Activated B cell treated with CpG ODN at 0.5 μM for 24 hours (primary cell): ENCODE measurements at regions not wholly inside any gene's neighbourhood (a gene's known extent, or its start where the extent isn't known, plus 50 kb on each side); places are given as distances from the start of the nearest gene placed in this dataset.

Experiments used
- ATAC-seq: fragments of 200-7000 bp; cut with Tn5 transposase; one replicate; pipeline ENCODE4 v1.10.0; 2021; ENCODE audit warnings: low read depth, mild to moderate bottlenecking, moderate library complexity
- CTCF ChIA-PET: fragments of 350-600 bp; sonication (Branson Sonifier 250); formaldehyde crosslinking; loops from one replicate; lab custom pipeline; 2021; ENCODE audit warnings: antibody characterized with exemption; lab: Charles Lee
- POLR2A ChIA-PET: fragments of 350-600 bp; sonication (Branson Sonifier 250); formaldehyde crosslinking; loops from one replicate; lab custom pipeline; 2021; ENCODE audit warnings: antibody characterized with exemption; lab: Charles Lee
- DNase-seq: peaks from one replicate; pipeline ENCODE4 v3.0.0; 2022
- H3K27ac Mint-ChIP-seq: one replicate; pipeline ENCODE4 v1.8.0; 2020; ENCODE audit warnings: mixed read lengths
- H3K27me3 Mint-ChIP-seq: one replicate; pipeline ENCODE4 v1.8.0; 2021; ENCODE audit warnings: mixed read lengths
- H3K36me3 Mint-ChIP-seq: one replicate; pipeline ENCODE4 v1.8.0; 2021; ENCODE audit warnings: low read depth, mixed read lengths
- H3K4me1 Mint-ChIP-seq: one replicate; pipeline ENCODE4 v1.8.0; 2021; ENCODE audit warnings: mixed read lengths
- H3K4me3 Mint-ChIP-seq: one replicate; pipeline ENCODE4 v1.8.0; 2020; ENCODE audit warnings: mild to moderate bottlenecking, mixed read lengths
- H3K9me3 Mint-ChIP-seq: one replicate; pipeline ENCODE4 v1.8.0; 2020; ENCODE audit warnings: mixed read lengths
- intact Hi-C: fragments of 100-400 bp; cut with micrococcal nuclease; formaldehyde crosslinking; loops from one replicate; pipeline ENCODE4 v1.15.1; 2024
- TF ChIP-seq, protein P1 (sequence below): fragments of 200-600 bp; IDR thresholded peaks from one replicate; pipeline ENCODE4 v1.8.0; 2022; ENCODE audit warnings: antibody characterized with exemption, mild to moderate bottlenecking

DNA sequence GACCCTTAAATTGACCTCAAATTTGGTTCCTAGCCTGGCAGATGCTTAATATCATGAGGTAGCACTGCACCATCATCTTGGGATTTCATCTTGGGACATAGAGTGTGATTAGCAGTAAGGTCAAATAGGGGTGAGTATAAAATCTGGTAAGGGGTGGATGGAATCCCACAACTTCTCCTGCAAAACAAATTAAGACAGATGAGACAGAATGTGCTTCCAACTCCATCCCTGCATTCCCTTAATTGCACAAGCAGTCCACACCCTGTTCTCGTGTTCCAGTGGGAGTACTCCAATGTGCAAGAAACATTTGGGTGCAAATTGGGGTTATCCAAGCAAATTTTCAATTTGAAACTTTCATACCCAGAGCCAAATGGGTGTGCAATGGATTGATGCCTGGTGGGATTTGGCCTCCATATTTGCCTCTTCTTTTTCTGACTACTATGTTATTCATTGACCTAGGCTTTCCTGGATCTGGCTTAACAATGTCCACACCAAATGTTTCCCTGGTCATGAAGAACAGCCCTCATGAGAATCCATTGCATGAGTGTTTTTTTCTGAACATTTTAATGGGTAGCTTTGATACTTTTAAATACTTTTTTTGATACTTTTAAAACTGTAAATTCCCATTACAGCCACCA lies 785.0 kb upstream of the TSPY4 start:
- no peaks in the 10 kb centered on the region for H3K9me3 Mint-ChIP-seq
- intact Hi-C loops: no loop called here
- CTCF ChIA-PET: no interaction called here
- no peak for ATAC-seq
- TF ChIP-seq, protein P1, sequence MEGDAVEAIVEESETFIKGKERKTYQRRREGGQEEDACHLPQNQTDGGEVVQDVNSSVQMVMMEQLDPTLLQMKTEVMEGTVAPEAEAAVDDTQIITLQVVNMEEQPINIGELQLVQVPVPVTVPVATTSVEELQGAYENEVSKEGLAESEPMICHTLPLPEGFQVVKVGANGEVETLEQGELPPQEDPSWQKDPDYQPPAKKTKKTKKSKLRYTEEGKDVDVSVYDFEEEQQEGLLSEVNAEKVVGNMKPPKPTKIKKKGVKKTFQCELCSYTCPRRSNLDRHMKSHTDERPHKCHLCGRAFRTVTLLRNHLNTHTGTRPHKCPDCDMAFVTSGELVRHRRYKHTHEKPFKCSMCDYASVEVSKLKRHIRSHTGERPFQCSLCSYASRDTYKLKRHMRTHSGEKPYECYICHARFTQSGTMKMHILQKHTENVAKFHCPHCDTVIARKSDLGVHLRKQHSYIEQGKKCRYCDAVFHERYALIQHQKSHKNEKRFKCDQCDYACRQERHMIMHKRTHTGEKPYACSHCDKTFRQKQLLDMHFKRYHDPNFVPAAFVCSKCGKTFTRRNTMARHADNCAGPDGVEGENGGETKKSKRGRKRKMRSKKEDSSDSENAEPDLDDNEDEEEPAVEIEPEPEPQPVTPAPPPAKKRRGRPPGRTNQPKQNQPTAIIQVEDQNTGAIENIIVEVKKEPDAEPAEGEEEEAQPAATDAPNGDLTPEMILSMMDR: no peak
- no peaks in the 10 kb centered on the region for H3K36me3 Mint-ChIP-seq
- no peak overlapping the region for H3K4me3 Mint-ChIP-seq
- no peak for DNase-seq
- no peak overlapping the region for H3K27ac Mint-ChIP-seq
- no peaks in the 10 kb centered on the region for H3K27me3 Mint-ChIP-seq
- POLR2A ChIA-PET: no interaction called here
- H3K4me1 Mint-ChIP-seq: no peaks in the 10 kb centered on the region

DNA sequence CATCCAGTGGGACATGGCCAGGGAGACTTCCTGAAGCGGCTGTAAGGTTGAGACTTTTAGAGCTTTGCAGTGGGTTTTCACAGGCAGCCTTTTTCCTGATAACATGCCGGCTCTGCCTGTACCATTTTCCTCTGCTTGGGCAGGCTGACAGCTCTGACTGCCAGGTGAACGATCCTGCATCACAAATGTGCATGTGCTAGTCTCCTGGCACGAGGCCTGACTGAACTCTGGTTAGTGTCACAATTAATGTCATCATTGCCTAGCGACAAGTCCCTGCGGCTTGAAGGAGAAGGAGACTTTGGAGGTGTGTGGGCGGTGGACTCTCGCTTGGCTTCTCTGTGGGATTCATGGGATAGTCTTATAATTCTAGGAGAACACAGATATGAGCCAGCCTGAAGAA lies 783.6 kb upstream of the TSPY4 start:
- intact Hi-C loops: no loop called here
- no peaks in the 10 kb centered on the region for H3K36me3 Mint-ChIP-seq
- DNase-seq (no peak), ATAC-seq (no peak)
- TF ChIP-seq, protein P1: no peak
- no peak overlapping the region for H3K4me3 Mint-ChIP-seq
- ChIA-PET CTCF (no interaction called here), POLR2A (no interaction called here)
- no peaks in the 10 kb centered on the region for H3K27me3 Mint-ChIP-seq
- H3K9me3 Mint-ChIP-seq: no peaks in the 10 kb centered on the region
- no peak overlapping the region for H3K27ac Mint-ChIP-seq
- no peaks in the 10 kb centered on the region for H3K4me1 Mint-ChIP-seq

DNA sequence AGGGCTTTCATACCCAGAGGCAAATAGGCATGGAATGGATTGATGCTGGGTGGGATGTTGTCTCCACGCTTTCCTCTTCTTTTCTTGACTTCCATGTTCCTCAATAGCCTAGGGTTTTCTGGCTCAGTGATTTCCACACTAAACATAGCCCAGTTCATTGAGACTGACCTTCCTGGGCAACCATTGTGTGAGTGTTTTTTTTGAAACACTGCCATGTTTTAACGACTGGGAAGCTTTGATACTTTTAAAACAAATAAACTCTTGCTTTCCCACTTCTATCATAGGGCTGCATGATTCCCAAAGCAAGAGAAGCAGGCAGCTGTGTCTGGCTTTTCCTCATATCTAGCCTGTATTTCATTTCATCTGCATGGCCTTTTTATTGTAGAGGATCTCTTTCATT lies 775.9 kb upstream of the TSPY4 start:
- intact Hi-C loops: no loop called here
- no peak overlapping the region for H3K4me3 Mint-ChIP-seq
- H3K9me3 Mint-ChIP-seq: no peaks in the 10 kb centered on the region
- POLR2A ChIA-PET: no interaction called here
- no peak for DNase-seq
- no peak for ATAC-seq
- no peaks in the 10 kb centered on the region for H3K27me3 Mint-ChIP-seq
- CTCF ChIA-PET: no interaction called here
- H3K4me1 Mint-ChIP-seq: no peaks in the 10 kb centered on the region
- no peaks in the 10 kb centered on the region for H3K36me3 Mint-ChIP-seq
- TF ChIP-seq, protein P1: no peak
- no peak overlapping the region for H3K27ac Mint-ChIP-seq

DNA sequence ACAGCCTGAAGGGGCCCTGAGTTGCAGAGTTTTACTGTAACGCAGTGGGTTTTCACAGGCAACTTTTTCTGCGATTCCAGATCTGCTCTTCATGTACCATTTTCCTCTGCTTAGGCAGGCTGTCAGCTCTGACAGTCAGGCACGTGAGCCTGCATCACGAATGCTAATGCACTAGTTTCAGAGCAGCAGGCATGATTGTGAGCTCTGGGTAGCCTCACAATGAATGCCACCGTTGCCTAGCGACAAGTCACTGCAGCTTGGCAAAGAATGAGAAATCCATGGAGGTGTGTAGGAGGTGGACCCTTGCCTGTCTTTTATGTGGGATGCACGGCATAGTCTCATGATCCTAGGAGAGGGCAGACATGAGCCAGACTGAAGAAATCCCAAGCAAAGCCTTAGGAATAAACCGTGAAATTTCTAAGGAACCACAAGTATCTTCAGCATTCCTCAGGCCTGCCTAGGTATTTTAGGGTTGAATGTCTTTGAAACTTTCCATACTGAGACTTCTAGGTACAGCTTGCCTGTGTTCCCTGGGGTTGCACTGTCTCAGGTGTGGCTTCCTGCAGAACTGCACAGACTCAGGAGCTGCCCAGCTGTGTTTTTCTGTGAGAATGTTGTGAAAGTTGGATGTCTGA lies 774.7 kb upstream of the TSPY4 start:
- no peak for DNase-seq
- intact Hi-C loops: no loop called here
- POLR2A ChIA-PET: no interaction called here
- ATAC-seq: no peak
- Mint-ChIP-seq H3K36me3 (no peaks in the 10 kb centered on the region), H3K9me3 (no peaks in the 10 kb centered on the region), H3K4me3 (no peak overlapping the region), H3K4me1 (no peaks in the 10 kb centered on the region), H3K27me3 (no peaks in the 10 kb centered on the region), H3K27ac (no peak overlapping the region)
- TF ChIP-seq, protein P1: no peak
- CTCF ChIA-PET: no interaction called here

DNA sequence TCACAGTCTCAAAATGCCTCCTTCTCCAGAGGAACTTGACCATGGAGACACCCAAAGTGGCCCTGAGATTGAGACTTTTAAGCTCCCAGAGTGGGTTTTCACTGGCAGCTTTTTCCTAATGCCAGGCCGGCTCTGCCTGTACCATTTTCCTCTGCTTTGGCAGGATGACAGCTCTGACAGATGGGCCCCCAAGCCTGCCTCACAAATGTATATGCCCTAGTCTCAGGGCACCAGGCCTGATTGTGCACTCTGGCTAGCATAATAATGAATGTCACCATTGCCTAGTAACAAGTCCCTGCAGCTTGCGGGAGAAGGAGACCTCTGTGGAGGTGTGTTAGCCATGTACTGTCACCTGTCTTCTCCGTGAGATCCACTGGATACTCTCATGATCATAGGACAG lies 772.8 kb upstream of the TSPY4 start:
- Mint-ChIP-seq H3K4me1 (no peaks in the 10 kb centered on the region), H3K36me3 (no peaks in the 10 kb centered on the region), H3K9me3 (no peaks in the 10 kb centered on the region), H3K27ac (no peak overlapping the region), H3K4me3 (no peak overlapping the region), H3K27me3 (no peaks in the 10 kb centered on the region)
- TF ChIP-seq, protein P1: no peak
- POLR2A ChIA-PET: no interaction called here
- DNase-seq: no peak
- CTCF ChIA-PET: no interaction called here
- no peak for ATAC-seq
- intact Hi-C loops: no loop called here
